ENCODE measurements at regions not wholly inside any gene's neighbourhood (a gene's known extent, or its start where the extent isn't known, plus 50 kb on each side); places are given as distances from the start of the nearest gene placed in this dataset.

GRCh38 chr2:239778042-239778851 is 246.9 kb downstream of the NDUFA10 start:
- no peaks in the 10 kb centered on the region for H3K9me3 Mint-ChIP-seq
- no peaks in the 10 kb centered on the region for H3K4me1 Mint-ChIP-seq (ENCODE audit: low read depth)
- H3K36me3 Mint-ChIP-seq (ENCODE audit: low read depth) = no peaks in the 10 kb centered on the region
- no peaks in the 10 kb centered on the region for H3K27me3 Mint-ChIP-seq (ENCODE audit: low read depth)
- H3K27ac Mint-ChIP-seq = no peak overlapping the region
- intact Hi-C loops (cut with micrococcal nuclease) = no loop called here
- H3K4me3 Mint-ChIP-seq (ENCODE audit: low read depth) = no peak overlapping the region
- no peak for DNase-seq (ENCODE audit: low spot score)

GRCh38 chr2:239777219-239777618 is 247.9 kb downstream of the NDUFA10 start:
- Mint-ChIP-seq H3K4me1 (ENCODE audit: low read depth) (no peaks in the 10 kb centered on the region), H3K27me3 (ENCODE audit: low read depth) (no peaks in the 10 kb centered on the region), H3K9me3 (peaks cover 7% of the 10 kb centered on the region), H3K27ac (no peak overlapping the region), H3K4me3 (ENCODE audit: low read depth) (no peak overlapping the region), H3K36me3 (ENCODE audit: low read depth) (no peaks in the 10 kb centered on the region)
- intact Hi-C loops (cut with micrococcal nuclease) = no loop called here
- no peak for DNase-seq (ENCODE audit: low spot score)

GRCh38 chr2:239776436-239777005 is 248.6 kb downstream of the NDUFA10 start:
- intact Hi-C loops (cut with micrococcal nuclease) = no loop called here
- Mint-ChIP-seq H3K4me3 (ENCODE audit: low read depth) (no peak overlapping the region), H3K27me3 (ENCODE audit: low read depth) (no peaks in the 10 kb centered on the region), H3K4me1 (ENCODE audit: low read depth) (no peaks in the 10 kb centered on the region), H3K27ac (no peak overlapping the region), H3K9me3 (peaks cover 12% of the 10 kb centered on the region), H3K36me3 (ENCODE audit: low read depth) (no peaks in the 10 kb centered on the region)
- no peak for DNase-seq (ENCODE audit: low spot score)

DNA sequence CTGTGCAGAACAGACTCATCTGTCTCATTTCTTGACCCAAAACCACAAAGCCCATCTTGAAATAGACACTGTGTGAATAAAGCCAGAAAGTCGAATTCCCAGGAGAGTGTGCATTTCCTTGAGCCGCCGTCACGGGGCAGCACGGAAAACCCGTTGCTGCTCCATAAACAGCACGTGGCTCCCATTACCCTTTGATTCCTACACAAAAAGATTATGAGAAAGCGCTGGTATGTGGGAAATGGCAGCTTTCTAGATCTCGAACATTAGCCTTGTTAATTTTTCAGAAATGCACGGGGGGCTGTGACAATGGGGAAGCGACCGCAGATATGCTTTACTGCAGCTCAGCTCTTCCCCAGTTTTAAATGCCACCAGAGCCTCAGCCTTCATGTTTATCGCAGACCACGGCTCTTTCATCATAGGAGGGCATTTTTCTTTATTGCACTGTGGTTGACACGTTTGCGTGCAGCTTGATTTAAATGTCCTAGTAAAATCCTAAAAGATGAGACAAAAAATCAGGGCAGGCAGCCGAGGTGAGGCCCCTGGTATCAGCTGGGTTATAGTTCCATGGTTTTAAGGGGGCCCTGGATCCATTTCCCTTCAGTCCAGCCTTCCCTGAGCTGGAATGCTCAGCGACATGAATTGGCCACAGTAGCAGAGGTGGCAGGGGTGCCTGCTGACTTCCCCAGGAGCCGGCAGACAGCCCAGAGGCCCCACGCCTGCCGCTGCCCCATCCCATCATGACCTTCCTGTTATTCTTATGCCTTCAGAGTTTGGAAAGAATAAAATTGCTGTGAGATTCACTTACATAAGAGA is 249.3 kb downstream of the NDUFA10 start:
- intact Hi-C loops (cut with micrococcal nuclease) = no loop called here
- Mint-ChIP-seq H3K9me3 (peaks cover 13% of the 10 kb centered on the region), H3K4me3 (ENCODE audit: low read depth) (no peak overlapping the region), H3K27me3 (ENCODE audit: low read depth) (no peaks in the 10 kb centered on the region), H3K27ac (no peak overlapping the region), H3K36me3 (ENCODE audit: low read depth) (no peaks in the 10 kb centered on the region), H3K4me1 (ENCODE audit: low read depth) (no peaks in the 10 kb centered on the region)
- no peak for DNase-seq (ENCODE audit: low spot score)

DNA sequence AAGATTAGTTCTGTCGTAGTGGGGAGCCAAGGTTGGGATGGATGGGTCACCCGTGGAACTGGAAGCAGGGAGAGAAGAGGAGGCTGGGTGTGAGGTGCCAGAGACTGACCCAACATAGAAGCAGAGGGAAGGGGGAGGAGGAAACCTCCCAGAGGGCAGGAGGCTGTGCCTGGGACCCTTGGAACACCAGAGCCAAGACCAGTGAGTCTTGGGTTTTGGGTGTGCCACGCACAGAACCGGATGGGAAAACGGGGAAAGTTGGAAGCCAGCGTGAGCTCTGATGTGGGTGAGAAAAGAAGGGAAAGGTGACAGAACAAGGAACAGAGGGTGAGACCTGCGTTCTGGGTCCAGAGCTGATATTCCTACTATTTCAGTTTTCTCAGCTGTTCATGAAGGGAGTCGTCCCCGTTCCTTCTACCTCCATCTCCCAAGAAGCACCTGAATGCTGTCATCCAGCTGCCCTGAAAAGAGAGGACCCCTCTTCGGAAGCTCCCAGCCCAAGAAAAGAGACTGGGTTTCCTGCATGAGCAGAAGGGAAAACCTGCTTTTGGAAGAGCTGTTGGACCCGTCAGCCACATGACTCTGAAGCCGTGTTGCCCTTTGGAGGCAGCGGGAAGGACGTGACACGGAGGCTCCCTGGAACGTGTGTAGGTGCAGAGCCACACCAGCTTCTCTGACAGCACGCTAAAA is 250.1 kb downstream of the NDUFA10 start:
- no peaks in the 10 kb centered on the region for H3K4me1 Mint-ChIP-seq (ENCODE audit: low read depth)
- H3K27me3 Mint-ChIP-seq (ENCODE audit: low read depth) = no peaks in the 10 kb centered on the region
- no peak for DNase-seq (ENCODE audit: low spot score)

GRCh38 chr2:239774142-239774462 is 251.0 kb downstream of the NDUFA10 start:
- Mint-ChIP-seq H3K36me3 (ENCODE audit: low read depth) (no peaks in the 10 kb centered on the region), H3K27ac (no peak overlapping the region), H3K4me3 (ENCODE audit: low read depth) (no peak overlapping the region), H3K4me1 (ENCODE audit: low read depth) (no peaks in the 10 kb centered on the region), H3K9me3 (peaks cover 13% of the 10 kb centered on the region), H3K27me3 (ENCODE audit: low read depth) (no peaks in the 10 kb centered on the region)
- DNase-seq (ENCODE audit: low spot score) = no peak
- intact Hi-C loops (cut with micrococcal nuclease) = no loop called here

More for the DNA sequence above, 250.1 kb downstream of the NDUFA10 start:
- intact Hi-C loops (cut with micrococcal nuclease) = no loop called here
- peaks cover 13% of the 10 kb centered on the region for H3K9me3 Mint-ChIP-seq
- no peak overlapping the region for H3K4me3 Mint-ChIP-seq (ENCODE audit: low read depth)
- H3K27ac Mint-ChIP-seq = no peak overlapping the region
- H3K36me3 Mint-ChIP-seq (ENCODE audit: low read depth) = no peaks in the 10 kb centered on the region

- no peak overlapping the region for H3K27ac Mint-ChIP-seq
- no peaks in the 10 kb centered on the region for H3K27me3 Mint-ChIP-seq (ENCODE audit: low read depth)
- no peaks in the 10 kb centered on the region for H3K36me3 Mint-ChIP-seq (ENCODE audit: low read depth)
- no peak for DNase-seq (ENCODE audit: low spot score)
- peaks cover 13% of the 10 kb centered on the region for H3K9me3 Mint-ChIP-seq
- no peaks in the 10 kb centered on the region for H3K4me1 Mint-ChIP-seq (ENCODE audit: low read depth)
- no peak overlapping the region for H3K4me3 Mint-ChIP-seq (ENCODE audit: low read depth)
- intact Hi-C loops (cut with micrococcal nuclease) = no loop called here
These were observed 251.7 kb downstream of the NDUFA10 start for GRCh38 chr2:239773228-239774141.

GRCh38 chr2:239772721-239773120 is 252.4 kb downstream of the NDUFA10 start:
- no peak for DNase-seq (ENCODE audit: low spot score)
- Mint-ChIP-seq H3K27ac (no peak overlapping the region), H3K36me3 (ENCODE audit: low read depth) (no peaks in the 10 kb centered on the region), H3K9me3 (peaks cover 13% of the 10 kb centered on the region), H3K4me1 (ENCODE audit: low read depth) (no peaks in the 10 kb centered on the region), H3K4me3 (ENCODE audit: low read depth) (no peak overlapping the region), H3K27me3 (ENCODE audit: low read depth) (no peaks in the 10 kb centered on the region)
- intact Hi-C loops (cut with micrococcal nuclease) = no loop called here

DNA sequence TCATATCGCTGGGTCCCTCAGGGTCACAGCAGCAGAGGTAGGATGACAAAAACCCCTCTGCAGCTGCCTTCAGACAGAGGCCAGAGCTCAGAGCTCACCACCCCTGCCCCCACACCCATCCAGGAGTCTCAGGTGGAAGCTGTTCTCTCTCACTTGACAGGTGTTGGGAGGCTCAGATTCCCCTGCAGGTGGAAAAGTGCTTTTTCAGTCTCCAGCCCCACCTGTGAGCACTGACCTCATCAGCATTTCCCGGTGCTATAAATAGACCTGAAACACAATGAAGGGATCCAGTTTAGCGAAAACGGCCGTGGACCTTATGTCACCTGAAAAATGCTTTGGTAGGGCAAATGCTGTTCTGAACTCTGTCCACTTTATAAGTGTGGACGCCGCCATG is 254.9 kb downstream of the NDUFA10 start:
- Mint-ChIP-seq H3K27me3 (ENCODE audit: low read depth) (no peaks in the 10 kb centered on the region), H3K27ac (no peak overlapping the region), H3K4me1 (ENCODE audit: low read depth) (no peaks in the 10 kb centered on the region), H3K4me3 (ENCODE audit: low read depth) (no peak overlapping the region), H3K9me3 (peaks cover 13% of the 10 kb centered on the region), H3K36me3 (ENCODE audit: low read depth) (no peaks in the 10 kb centered on the region)
- DNase-seq (ENCODE audit: low spot score) = no peak
- intact Hi-C loops (cut with micrococcal nuclease) = no loop called here

GRCh38 chr2:239769554-239770245 is 255.4 kb downstream of the NDUFA10 start:
- H3K4me3 Mint-ChIP-seq (ENCODE audit: low read depth) = no peak overlapping the region
- H3K9me3 Mint-ChIP-seq = peaks cover 13% of the 10 kb centered on the region
- no peaks in the 10 kb centered on the region for H3K36me3 Mint-ChIP-seq (ENCODE audit: low read depth)
- intact Hi-C loops (cut with micrococcal nuclease) = no loop called here
- no peaks in the 10 kb centered on the region for H3K27me3 Mint-ChIP-seq (ENCODE audit: low read depth)
- H3K27ac Mint-ChIP-seq = no peak overlapping the region
- DNase-seq (ENCODE audit: low spot score) = no peak
- no peaks in the 10 kb centered on the region for H3K4me1 Mint-ChIP-seq (ENCODE audit: low read depth)

- no peak overlapping the region for H3K27ac Mint-ChIP-seq
- no peaks in the 10 kb centered on the region for H3K36me3 Mint-ChIP-seq (ENCODE audit: low read depth)
- DNase-seq (ENCODE audit: low spot score) = no peak
These were observed 256.1 kb downstream of the NDUFA10 start for GRCh38 chr2:239768907-239769553.

More at GRCh38 chr2:239768907-239769553, 256.1 kb downstream of the NDUFA10 start:
- Mint-ChIP-seq H3K4me3 (ENCODE audit: low read depth) (no peak overlapping the region), H3K9me3 (peaks cover 13% of the 10 kb centered on the region), H3K4me1 (ENCODE audit: low read depth) (no peaks in the 10 kb centered on the region), H3K27me3 (ENCODE audit: low read depth) (no peaks in the 10 kb centered on the region)
- intact Hi-C loops (cut with micrococcal nuclease) = no loop called here
